Activated CD4-positive, alpha-beta T cell treated with anti-CD3 and anti-CD28 coated beads, Interleukin-2, amount 50 U/mL, for 48 hours (primary cell): ENCODE measurements at regions not wholly inside any gene's neighbourhood (a gene's known extent, or its start where the extent isn't known, plus 50 kb on each side); places are given as distances from the start of the nearest gene placed in this dataset.
"Not testable (repeated sequence)": the region's sequence is repeated elsewhere in the genome, so short reads cannot be mapped to it uniquely, and the experiment has no call there.

ENCODE experiments used
- DNase-seq, 2 experiments: peaks; one replicate each; pipeline ENCODE4 v3.0.0-alpha.2; 2020

DNA sequence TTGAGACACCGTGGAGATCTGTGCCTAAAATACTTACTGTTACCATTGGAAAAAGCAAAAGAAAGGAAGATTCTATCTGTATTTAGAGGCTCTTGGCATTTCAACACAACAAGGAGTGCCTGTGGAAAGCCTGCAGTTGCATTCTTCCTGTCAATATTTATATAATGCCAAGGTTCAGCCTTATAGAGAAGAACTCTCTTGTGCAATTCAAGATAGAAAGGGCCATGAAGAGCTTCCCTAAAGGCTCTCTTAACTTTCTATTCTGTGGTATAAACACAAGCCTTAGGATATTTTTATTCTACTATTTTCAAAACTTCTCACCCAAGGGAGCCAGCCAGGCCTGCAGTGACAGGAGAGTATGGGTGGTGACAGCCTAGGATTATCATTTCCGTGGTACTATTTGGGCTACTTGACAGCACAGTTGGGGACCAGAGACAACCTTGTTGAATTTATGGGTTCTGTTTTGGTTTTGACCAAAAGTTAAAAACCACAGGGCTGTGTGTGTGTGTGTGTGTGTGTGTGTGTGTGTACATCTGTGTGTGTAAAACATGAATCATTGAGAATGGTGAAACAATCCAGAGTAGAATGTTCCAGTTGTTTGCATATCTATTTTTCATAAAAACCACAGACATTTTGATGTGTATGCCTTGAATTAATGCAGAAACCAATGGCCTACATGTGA lies 700.9 kb upstream of the SLC35B3 start:
- no peak for DNase-seq

DNA sequence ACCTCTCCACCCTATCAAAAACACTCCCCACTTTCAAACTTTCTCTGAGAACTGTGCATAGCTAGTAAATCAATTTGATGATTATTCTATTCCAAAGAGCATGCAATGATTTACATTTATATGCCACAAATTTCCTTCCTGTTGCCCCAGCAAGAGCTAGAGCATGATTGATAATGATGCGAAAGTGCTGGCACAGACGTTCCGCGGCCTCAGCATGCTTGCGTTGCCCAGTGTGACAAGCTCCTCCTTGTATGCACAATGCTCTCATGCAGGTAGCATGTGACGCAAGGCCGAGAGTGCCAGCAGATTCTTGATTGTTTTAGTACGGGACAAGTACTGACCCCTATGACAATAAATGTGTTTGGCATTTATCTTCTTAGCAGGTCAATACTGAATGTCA lies 696.3 kb upstream of the SLC35B3 start:
- no peak for DNase-seq

DNA sequence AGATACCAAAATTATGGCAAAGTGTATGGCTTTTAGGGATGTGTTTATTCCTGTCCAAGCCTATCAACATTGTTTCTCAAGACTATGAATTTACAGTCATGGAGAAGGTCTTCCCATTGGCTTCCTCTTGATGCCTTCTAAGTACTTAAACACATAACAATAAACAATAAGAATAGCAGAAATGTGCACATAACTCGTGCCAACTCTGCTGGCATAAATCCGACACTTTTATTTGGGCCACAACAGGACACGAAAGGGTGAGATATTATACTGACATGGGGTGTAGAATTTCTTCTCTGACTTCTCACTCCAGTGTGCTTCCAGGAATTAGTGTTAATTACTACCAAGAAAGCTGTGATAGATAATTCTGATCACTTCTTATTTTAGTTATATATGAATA lies 695.9 kb upstream of the SLC35B3 start:
- DNase-seq = no peak

- DNase-seq = no peak
These were observed 693.6 kb upstream of the SLC35B3 start for GRCh38 chr6:9128970-9129369.

DNA sequence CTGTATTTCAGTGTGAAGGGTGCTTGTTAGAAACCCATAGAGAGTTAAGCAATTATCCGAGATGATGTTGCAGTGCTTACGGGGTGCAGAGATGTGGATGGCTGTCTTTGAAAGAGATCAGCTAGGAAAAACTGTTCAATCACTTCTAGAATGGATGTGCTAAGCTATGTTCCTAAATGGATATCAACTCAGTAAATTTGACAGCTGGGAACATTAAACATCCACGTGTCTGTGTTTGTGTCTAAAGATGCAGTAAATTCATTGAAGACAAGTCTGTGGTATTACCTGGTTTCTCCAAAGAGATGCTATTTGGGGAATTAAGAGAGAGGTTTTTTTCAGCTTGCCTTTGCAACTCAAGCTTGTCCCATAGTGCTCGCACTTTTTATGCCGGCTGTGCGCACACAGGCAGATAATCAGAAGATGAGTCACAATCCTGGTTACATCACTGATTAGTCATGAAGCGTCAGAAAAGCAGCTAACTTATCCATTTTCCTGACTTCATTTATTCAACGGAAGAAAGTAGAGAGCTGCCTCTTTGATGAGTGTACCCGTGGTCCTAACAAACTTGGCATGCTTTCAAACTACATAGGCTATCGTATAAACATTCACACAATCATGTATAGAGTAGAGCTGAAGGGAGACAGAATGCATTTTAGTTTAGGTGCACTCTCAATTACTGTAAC lies 691.7 kb upstream of the SLC35B3 start:
- no peak for DNase-seq

- DNase-seq = not testable (repeated sequence)
These were observed 690.7 kb upstream of the SLC35B3 start for GRCh38 chr6:9126034-9126433.

DNA sequence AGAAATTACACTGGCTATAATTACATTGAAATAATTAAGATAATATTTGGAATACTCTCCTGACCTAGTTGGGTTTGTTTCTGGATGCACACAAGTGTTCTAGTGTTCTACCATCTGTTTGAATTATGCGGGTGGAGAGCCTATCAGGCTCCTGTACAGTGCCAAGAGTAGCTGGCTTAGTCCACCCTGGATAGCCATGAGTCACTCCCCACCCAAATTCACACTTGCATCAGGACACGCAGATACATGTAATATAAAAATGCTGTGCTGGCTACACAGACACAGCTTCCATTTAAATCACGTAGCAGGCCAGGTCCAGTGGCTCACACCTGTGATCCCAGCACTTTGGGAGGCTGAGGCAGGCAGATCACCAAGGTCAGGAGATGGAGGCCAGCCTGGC lies 686.2 kb upstream of the SLC35B3 start:
- no peak for DNase-seq

DNA sequence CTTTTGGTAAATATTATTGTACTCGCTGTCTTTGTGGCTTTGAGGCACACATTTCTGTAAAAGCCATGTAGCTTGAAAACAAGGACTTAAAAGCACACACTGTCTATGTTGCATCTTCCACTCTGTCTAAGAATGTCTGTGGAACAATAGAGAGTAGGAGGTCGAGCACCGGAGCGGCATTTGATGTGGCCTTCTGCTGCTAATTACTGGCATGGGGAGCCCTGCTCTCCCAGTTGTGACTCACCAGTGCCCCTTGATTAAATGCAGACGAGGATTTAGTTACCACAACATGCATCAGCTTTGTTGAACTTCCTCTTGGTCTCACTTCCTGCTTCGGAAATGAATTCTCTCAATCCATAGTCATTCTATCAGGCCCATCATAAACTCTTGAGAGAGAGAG lies 680.7 kb upstream of the SLC35B3 start:
- DNase-seq = no peak

GRCh38 chr6:9112544-9112943 lies 677.2 kb upstream of the SLC35B3 start:
- no peak for DNase-seq

DNA sequence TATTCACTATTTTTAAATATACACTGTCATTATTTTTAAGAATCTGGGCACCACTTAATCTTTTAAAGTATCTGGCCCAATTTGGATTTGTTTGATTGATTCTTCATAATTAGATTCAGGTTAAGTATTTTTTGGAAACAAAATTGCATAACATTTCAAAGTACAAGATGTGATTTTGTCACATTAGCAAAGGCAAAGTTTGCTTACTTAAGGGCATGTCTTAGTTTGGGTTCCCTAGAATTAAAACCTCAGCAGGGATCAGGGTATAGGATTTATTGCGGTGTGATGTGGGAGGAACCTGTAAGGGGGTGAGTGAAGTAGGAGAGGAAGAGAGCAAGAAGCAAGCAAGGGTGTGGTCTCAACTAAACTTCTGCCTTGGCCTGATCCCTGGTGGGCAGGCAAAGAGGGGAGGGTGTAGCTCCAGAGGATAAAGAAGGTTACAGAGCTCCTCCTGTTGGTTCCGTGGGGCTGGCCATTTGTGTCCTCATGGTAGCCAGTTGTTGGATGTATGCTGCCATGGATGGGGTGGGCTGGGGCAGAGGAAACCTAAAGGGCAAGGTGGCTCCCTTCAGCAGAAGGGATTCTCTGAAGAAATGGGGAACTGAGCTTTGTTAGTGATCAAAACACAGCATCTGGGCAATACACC lies 668.7 kb upstream of the SLC35B3 start:
- no peak for DNase-seq

- no peak for DNase-seq
These were observed 666.6 kb upstream of the SLC35B3 start for GRCh38 chr6:9101920-9102319.

- no peak for DNase-seq
These were observed 665.7 kb upstream of the SLC35B3 start for GRCh38 chr6:9100869-9101580.

GRCh38 chr6:9095729-9096128 lies 660.4 kb upstream of the SLC35B3 start:
- no peak for DNase-seq

DNA sequence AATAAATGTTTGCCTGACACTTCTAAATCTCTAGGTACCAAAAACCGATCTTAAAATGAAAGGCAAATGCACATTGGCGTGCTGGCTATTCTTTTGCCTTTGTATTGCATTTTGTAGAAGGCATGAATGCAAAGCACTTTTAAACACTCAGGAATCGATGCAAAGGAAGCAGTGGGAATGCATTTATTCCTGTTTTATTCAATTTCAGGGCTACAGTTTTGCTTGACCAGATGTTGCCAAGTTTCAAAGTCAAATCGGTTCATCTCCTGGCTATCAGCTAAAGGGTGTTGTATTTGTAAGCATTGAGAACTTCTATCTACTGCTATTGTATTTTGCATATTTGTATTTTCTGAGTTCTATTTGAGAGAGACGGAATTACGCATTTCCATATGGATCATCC lies 659.8 kb upstream of the SLC35B3 start:
- no peak for DNase-seq

DNA sequence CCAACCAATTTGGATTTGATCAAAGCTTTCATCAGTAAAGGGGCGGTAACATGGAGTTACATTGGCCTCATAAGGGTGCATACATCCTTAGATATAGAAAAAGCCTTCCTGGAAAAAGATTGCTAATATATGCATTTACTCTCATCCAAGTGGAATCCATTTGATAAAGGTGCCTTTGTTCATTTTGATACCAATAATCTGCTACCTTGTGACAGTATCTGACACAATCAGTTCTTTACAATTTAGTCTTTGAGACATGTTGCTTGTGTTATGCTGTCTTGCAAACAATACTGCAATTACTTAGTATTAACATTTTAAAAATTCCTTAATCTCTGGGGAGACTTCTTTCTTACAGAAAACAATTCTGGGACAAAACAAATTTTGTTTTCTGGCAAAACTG lies 654.4 kb upstream of the SLC35B3 start:
- no peak for DNase-seq

DNA sequence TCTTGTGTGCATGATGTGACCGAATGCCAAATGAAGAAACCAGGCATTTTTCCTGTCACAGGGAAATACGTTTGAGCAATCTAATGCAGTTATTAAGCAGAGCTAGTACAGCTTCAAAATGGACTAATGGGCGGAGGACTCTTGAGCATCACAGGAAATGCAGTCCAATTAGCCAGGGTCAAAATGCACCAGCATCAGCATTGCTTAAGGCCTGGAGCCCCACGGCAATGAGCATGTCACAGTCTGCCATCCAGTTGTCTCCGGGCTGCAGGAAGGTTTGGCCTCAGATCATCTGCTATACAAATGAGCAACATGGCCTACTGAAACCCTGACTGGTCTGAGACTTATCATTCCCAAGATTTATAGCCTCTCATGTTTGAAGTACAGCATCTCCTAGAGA lies 652.1 kb upstream of the SLC35B3 start:
- no peak for DNase-seq

GRCh38 chr6:9086331-9086730 lies 651.0 kb upstream of the SLC35B3 start:
- DNase-seq = no peak

DNA sequence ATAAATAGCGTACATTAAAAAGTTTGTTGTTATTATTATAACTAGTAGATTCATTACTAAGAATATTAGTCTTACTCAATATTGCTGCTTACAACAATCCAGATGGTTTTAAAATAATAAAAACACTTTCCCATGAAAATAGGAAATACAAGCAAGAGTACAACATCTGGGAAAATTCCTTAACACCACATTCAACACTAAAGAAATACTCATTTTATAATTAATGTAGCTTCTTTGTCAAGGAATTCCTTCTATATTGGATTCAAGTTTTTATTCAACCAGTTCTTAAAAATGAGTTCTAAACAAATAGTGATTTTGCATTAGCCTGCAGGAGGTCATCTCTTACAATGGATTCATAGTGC lies 650.3 kb upstream of the SLC35B3 start:
- DNase-seq = no peak

- no peak for DNase-seq
These were observed 649.8 kb upstream of the SLC35B3 start for GRCh38 chr6:9085054-9085708.

- DNase-seq = no peak
These were observed 647.8 kb upstream of the SLC35B3 start for GRCh38 chr6:9083108-9083507.

DNA sequence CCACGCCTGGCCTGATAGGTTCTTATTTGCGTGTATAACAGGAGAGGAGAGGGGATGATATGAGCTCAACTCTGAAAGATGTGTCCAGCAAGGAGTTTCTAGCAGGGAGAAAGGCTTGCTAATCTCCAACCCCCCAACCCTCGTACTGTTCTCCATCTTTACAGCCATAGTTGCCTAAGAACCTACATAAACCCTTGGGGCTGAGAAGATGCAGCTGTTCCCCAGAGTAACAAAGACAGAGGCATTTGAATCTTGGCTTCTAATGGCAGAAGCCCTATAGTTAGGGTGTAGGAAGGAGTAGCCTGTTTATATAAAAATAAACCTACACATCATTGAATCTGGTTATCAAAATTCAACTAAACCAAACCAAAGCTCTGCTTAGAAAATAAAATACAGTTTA lies 631.4 kb upstream of the SLC35B3 start:
- DNase-seq = no peak

GRCh38 chr6:9064156-9064555 lies 628.8 kb upstream of the SLC35B3 start:
- no peak for DNase-seq

DNA sequence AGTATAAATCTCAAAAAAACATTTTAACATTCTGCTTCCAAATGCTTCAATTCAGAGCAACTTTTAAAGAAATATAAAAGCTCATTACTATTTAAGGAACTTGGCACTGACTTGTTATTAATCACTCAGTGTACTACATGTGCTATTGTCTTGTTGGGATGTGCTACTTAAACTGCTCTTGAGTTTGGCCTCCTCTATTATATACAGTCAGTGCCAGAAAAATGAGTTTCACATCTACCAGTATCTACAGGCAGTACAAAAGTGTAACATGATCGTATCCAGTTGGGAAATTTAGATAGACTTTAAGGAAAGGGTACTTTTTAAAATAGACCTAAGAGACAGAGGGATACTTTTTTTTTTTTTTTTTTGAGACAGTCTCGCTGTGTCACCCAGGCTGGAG lies 627.3 kb upstream of the SLC35B3 start:
- no peak for DNase-seq
